Stimulated activated CD8-positive, alpha-beta memory T cell treated with anti-CD3 and anti-CD28 coated beads, Interleukin-7, amount 100 ng/mL, for 48 hours (primary cell): ENCODE measurements at regions not wholly inside any gene's neighbourhood (a gene's known extent, or its start where the extent isn't known, plus 50 kb on each side); places are given as distances from the start of the nearest gene placed in this dataset.
"Not testable (repeated sequence)": the region's sequence is repeated elsewhere in the genome, so short reads cannot be mapped to it uniquely, and the experiment has no call there.

Experiments used
- DNase-seq, 2 donors: peaks; one replicate each; pipeline ENCODE4 v3.0.0-alpha.2; 2020; ENCODE audit warnings: low read depth in 1 of 2; ENCODE audit errors: extremely low read depth in 1 of 2

- no peak for DNase-seq
Measured at GRCh38 chr11:45391168-45391850, 105.2 kb upstream of the SYT13 start.

DNA sequence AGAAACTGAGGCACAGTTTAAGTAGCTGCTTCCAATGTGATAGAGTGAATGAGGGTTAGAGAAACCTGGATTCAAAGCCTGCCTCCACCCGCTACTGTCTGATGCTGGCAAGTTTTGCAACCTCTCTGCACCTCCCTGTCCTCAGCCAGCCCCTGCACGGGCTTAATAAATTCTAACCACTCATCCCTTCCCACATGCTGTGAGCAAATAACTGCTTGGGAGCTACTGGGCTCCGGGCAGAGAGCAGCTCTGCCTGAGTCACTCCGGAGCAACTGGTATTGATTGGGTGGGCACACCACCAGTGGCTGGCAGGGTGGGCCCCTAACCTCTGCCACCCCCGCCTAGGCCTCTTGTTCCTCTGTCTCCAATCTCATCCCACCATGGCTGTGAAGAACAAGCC, 104.3 kb upstream of the SYT13 start:
- DNase-seq = no peak

DNA sequence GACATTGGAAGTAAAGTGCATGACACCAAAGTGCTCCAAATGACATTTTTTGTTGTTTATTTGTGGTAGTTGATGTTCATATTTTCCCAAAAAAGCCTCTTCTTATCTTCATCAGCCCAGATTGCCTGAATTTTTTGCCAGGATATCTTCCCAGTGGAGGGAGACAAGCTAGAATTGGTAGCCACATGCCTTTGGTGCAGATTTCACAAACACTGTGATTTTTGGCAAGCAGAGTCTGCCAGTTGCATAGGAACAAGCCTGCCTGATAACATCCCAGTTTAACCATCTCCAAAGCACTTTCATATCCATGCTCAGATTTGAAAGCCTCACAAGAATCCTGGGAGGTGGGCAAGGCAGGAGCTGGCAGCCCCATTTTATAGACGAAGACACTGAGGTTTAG, 102.3 kb upstream of the SYT13 start:
- DNase-seq = no peak

DNA sequence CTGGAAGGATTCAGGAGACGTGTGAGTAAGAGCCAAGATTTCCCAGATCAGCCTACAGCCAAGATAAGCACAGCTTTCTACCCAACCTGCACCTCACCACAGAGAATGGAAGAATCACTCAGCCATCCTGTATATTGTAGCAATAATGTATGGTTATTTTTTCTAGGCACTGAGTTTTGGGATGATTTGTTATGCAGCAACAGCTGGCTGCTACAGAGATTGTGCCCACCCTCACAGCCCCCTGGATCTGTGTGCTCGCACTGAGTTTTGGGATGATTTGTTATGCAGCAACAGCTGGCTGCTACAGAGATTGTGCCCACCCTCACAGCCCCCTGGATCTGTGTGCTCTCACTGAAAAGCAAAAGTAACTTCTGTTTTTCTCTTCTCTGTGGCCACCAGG, 101.7 kb upstream of the SYT13 start:
- DNase-seq = not testable (repeated sequence)

GRCh38 chr11:45386972-45387371, 100.8 kb upstream of the SYT13 start:
- DNase-seq = no peak

- no peak for DNase-seq
Measured at GRCh38 chr11:45385844-45386243, 99.7 kb upstream of the SYT13 start.

- no peak for DNase-seq
Measured at GRCh38 chr11:45385423-45385822, 99.3 kb upstream of the SYT13 start.

- DNase-seq = no peak
Measured at GRCh38 chr11:45384711-45385241, 98.6 kb upstream of the SYT13 start.

DNA sequence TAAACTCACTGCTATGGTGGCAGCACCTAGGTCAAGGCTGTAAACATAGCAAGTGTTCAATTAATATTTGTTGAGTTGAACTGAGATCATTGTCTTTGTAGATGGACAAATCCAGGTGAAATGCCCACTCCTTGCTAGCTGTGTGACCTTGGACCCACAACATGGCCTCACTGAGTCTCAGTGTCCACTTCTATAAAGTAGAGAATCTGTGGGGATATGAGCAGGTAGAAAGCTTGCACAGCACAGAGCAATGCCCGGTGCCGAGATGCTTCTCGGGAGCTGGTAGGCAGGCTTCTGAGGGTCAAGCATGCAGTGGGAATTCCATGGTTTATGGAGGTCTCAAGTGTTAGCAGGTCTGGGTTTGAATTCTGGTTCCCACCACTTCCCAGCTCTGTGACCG, 97.9 kb upstream of the SYT13 start:
- DNase-seq = no peak

DNA sequence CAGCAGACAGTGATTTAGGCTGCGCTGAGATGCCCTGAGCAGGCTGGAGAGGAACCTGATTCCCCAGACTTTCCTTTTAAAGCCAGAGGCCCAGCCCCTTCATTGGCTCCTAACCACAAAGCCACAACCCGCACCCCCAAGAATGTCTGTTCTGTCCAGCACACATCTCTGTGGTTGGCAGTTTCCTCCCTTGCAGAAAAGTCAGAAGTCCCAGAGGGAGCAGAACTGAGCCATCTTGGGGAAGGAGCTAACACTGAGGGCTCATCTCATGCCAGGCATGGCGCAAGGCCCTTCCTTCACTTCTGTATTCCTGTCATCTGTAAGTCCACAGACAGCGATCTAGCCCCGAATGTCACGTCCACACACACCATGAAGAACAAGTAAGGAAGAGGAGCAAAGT, 97.1 kb upstream of the SYT13 start:
- DNase-seq = no peak

- no peak for DNase-seq
Measured at GRCh38 chr11:45382133-45382878, 96.2 kb upstream of the SYT13 start.

DNA sequence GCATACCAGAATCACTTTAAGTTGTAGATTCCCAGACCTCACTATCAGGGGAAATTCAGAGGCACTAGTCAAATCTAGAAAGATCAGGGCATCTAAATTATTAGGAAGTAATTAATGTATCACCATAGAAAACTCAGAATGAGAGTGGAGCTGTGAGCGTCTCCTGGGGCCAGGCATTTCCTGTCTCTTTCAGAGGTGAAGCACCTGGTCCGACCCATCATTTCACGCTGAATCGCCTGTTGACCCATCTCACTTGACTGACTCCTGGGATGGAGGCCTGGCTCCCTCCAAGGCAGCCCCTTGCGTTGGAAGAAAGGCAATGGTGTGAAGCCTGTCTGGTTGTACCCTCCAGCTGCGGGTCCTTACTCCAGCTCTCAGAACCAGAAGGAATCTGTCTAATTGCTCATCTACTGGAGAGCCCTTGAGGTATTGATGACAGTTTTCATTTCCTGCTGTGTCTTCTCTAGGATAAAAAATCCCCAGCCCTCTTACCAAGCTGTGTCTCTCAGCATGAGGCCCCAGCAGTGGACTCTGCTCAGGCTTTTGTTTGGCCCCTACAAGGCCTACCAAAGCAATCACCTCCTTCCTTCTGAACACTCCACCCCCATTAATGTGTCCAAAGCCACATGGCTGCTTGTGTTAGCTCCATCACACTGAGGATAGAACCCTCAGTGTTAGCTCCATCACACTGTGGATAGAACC, 93.2 kb upstream of the SYT13 start:
- DNase-seq = no peak

GRCh38 chr11:45378516-45378915, 92.4 kb upstream of the SYT13 start:
- no peak for DNase-seq

- no peak for DNase-seq
Measured at GRCh38 chr11:45374653-45375059, 88.5 kb upstream of the SYT13 start.

DNA sequence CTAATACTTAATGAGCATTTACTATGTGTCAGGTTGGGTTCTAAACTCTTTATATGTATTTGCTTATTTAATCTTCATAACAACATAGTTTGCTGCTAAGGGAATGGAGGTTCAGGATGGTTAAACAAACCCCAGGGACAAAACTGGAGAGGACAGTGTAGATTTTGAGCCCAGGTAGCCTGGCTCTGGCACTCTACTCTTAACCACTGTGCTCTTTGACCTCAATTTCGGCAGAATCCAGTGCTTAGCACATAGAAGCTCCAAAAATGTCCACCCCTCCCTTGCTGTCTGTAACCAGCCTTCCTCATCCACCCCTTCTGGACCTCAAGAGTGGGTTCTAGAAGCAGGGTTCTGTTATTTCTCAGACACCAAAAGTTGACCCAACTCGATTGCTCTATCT, 88.0 kb upstream of the SYT13 start:
- no peak for DNase-seq

- DNase-seq = no peak
Measured at GRCh38 chr11:45373506-45374035, 87.4 kb upstream of the SYT13 start.

DNA sequence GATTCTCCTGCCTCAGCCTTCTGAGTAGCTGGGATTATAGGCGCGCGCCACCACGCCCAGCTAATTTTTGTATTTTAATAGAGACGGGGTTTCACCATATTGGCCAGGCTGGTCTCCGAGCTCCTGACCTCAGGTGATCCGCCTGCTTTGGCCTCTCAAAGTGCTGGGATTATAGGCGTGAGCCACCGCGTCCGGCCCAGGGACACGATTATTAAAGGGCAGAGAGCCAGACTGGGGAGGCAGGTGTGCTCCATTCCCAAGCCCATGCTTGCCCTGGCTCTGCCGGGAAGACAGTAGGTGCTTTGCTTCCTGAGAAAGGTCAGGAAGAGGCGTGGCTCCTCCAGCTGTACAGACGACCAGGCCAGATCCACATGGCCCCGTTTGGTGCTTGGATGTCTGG, 86.3 kb upstream of the SYT13 start:
- not testable (repeated sequence) for DNase-seq

- DNase-seq = peak; percentile 30 to 33
Measured at GRCh38 chr11:45371251-45372115, 85.3 kb upstream of the SYT13 start.

DNA sequence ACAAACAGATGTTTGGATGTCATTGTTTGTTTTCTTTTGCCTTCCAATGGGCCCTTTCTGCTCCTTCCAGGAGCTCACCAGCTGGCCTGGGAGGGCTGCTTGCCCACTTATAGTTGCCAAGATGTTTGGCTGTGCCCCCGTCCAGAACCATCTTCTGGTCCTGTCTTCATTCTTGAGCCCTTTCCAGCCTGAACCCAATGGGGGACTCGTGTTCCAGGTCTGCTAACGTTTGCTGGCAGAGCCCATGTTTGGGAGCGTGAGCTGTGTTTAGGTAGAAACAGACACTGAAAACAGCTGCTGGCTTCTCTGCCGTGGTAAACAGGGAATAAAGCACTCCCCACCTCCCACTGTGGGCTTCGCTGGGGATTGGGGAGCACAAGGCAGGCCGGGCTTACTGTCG, 83.2 kb upstream of the SYT13 start:
- DNase-seq = no peak

DNA sequence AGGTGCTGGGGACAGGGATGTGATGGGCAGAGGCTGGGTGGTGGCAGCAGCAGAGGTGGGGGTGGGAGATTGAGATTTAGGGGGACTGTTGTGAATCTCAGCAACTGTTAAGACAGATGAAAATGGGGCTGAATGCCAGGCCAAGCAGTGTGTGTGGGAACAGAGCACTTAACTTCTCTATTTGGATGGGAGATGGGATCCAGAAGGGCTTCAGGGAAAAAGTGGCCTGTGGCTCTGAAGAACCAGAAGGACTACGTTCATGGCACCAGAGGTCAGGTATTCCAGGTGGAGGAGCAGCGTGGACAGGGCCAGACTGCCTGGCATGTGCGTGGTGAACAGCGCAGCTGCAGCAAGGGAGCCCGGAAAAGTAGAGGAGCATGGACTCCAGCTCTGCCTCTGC, 82.6 kb upstream of the SYT13 start:
- no peak for DNase-seq
